ENCODE measurements at regions not wholly inside any gene's neighbourhood (a gene's known extent, or its start where the extent isn't known, plus 50 kb on each side); places are given as distances from the start of the nearest gene placed in this dataset.
"Not testable (repeated sequence)": the region's sequence is repeated elsewhere in the genome, so short reads cannot be mapped to it uniquely, and the experiment has no call there.

GRCh38 chr5:125950012-125950615, 473.1 kb upstream of the GRAMD2B start:
- no peak for DNase-seq (ENCODE audit: low read depth)

GRCh38 chr5:125961150-125961549, 462.1 kb upstream of the GRAMD2B start:
- no peak for DNase-seq (ENCODE audit: low read depth)

GRCh38 chr5:125965577-125965976, 457.6 kb upstream of the GRAMD2B start:
- DNase-seq (ENCODE audit: low read depth) = no peak

- no peak for DNase-seq (ENCODE audit: low read depth)
Measured at GRCh38 chr5:125967576-125967975, 455.6 kb upstream of the GRAMD2B start.

- no peak for DNase-seq (ENCODE audit: low read depth)
Measured at GRCh38 chr5:125969011-125969813, 454.0 kb upstream of the GRAMD2B start.

GRCh38 chr5:125969814-125970171, 453.4 kb upstream of the GRAMD2B start:
- no peak for DNase-seq (ENCODE audit: low read depth)

- DNase-seq (ENCODE audit: low read depth) = no peak
Measured at GRCh38 chr5:125970631-125971307, 452.4 kb upstream of the GRAMD2B start.

GRCh38 chr5:125972706-125973105, 450.5 kb upstream of the GRAMD2B start:
- no peak for DNase-seq (ENCODE audit: low read depth)

GRCh38 chr5:125974679-125975078, 448.5 kb upstream of the GRAMD2B start:
- no peak for DNase-seq (ENCODE audit: low read depth)

GRCh38 chr5:125976421-125977000, 446.7 kb upstream of the GRAMD2B start:
- DNase-seq (ENCODE audit: low read depth) = no peak

GRCh38 chr5:125978015-125978414, 445.2 kb upstream of the GRAMD2B start:
- no peak for DNase-seq (ENCODE audit: low read depth)

GRCh38 chr5:125979636-125980035, 443.6 kb upstream of the GRAMD2B start:
- no peak for DNase-seq (ENCODE audit: low read depth)

GRCh38 chr5:125981016-125981415, 442.2 kb upstream of the GRAMD2B start:
- no peak for DNase-seq (ENCODE audit: low read depth)

- no peak for DNase-seq (ENCODE audit: low read depth)
Measured at GRCh38 chr5:125987677-125988255, 435.4 kb upstream of the GRAMD2B start.

GRCh38 chr5:125992050-125992449, 431.2 kb upstream of the GRAMD2B start:
- no peak for DNase-seq (ENCODE audit: low read depth)

- not testable (repeated sequence) for DNase-seq (ENCODE audit: low read depth)
Measured at GRCh38 chr5:125999271-126000030, 423.8 kb upstream of the GRAMD2B start.

- no peak for DNase-seq (ENCODE audit: low read depth)
Measured at GRCh38 chr5:126000507-126000906, 422.7 kb upstream of the GRAMD2B start.

GRCh38 chr5:126002222-126002897, 420.8 kb upstream of the GRAMD2B start:
- peak; percentile 96 for DNase-seq (ENCODE audit: low read depth)

GRCh38 chr5:126003309-126003708, 419.9 kb upstream of the GRAMD2B start:
- peak; percentile 87 for DNase-seq (ENCODE audit: low read depth)

- no peak for DNase-seq (ENCODE audit: low read depth)
Measured at GRCh38 chr5:126004636-126005035, 418.6 kb upstream of the GRAMD2B start.

GRCh38 chr5:126007841-126008240, 415.4 kb upstream of the GRAMD2B start:
- peak; percentile 45 for DNase-seq (ENCODE audit: low read depth)
